ENCODE measurements at regions not wholly inside any gene's neighbourhood (a gene's known extent, or its start where the extent isn't known, plus 50 kb on each side); places are given as distances from the start of the nearest gene placed in this dataset.

DNA sequence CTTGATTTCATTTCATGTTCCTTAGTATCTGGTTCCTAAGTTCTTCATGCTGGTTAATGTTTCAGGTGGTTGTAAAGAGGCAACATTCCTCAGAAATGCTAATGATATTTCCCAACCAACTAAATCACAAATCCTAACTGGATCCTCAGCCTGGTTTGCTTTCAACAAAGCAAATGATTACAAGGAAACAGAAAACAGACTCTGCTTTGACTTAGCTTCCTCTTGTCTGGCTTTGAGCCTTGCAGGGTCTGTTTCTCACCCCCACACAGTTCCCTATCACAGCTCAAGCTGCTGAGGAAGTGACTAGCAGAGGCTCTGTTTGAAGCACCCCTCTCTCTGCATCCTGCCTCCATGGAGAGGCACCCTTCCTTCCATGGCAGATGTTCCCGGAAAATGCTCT is 130.2 kb upstream of the CTTNBP2 start:
- ATAC-seq (ENCODE audit: insufficient read depth, low FRiP score) (no peak), DNase-seq (no peak)
- Histone ChIP-seq H3K9ac (ENCODE audit: insufficient read depth in 1 of 2, low read length in 2 of 2) (no peak overlapping the region), H3K4me1 (ENCODE audit: control insufficient read depth in 5 of 5, insufficient read depth in 5 of 5, low read length in 5 of 5) (peaks cover 0 to 12% (median 0%) of the 10 kb centered on the region in 5 donors), H3K36me3 (ENCODE audit: control insufficient read depth in 4 of 4, insufficient read depth in 4 of 4, low read length in 4 of 4) (no peaks in the 10 kb centered on the region), H3K27me3 (ENCODE audit: control insufficient read depth in 3 of 3, insufficient read depth in 3 of 3, low read length in 2 of 3) (no peaks in the 10 kb centered on the region), H3K27ac (ENCODE audit: low read depth in 1 of 2, low read length in 1 of 2) (no peak overlapping the region), H3K4me3 (no peak overlapping the region), H3K9me3 (ENCODE audit: control insufficient read depth in 4 of 4, insufficient read depth in 3 of 4, low read length in 3 of 4) (peaks cover 0 to 2% (median 0%) of the 10 kb centered on the region in 4 donors)
- WGBS, 2 donors, result 22 to 34% methylated on average over 1 of the region's 1 CpG
- TF ChIP-seq, protein P1, sequence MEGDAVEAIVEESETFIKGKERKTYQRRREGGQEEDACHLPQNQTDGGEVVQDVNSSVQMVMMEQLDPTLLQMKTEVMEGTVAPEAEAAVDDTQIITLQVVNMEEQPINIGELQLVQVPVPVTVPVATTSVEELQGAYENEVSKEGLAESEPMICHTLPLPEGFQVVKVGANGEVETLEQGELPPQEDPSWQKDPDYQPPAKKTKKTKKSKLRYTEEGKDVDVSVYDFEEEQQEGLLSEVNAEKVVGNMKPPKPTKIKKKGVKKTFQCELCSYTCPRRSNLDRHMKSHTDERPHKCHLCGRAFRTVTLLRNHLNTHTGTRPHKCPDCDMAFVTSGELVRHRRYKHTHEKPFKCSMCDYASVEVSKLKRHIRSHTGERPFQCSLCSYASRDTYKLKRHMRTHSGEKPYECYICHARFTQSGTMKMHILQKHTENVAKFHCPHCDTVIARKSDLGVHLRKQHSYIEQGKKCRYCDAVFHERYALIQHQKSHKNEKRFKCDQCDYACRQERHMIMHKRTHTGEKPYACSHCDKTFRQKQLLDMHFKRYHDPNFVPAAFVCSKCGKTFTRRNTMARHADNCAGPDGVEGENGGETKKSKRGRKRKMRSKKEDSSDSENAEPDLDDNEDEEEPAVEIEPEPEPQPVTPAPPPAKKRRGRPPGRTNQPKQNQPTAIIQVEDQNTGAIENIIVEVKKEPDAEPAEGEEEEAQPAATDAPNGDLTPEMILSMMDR (IDR thresholded peaks at IDR 0.05; ENCODE audit: control extremely low read depth, extremely low read depth), result no peak

DNA sequence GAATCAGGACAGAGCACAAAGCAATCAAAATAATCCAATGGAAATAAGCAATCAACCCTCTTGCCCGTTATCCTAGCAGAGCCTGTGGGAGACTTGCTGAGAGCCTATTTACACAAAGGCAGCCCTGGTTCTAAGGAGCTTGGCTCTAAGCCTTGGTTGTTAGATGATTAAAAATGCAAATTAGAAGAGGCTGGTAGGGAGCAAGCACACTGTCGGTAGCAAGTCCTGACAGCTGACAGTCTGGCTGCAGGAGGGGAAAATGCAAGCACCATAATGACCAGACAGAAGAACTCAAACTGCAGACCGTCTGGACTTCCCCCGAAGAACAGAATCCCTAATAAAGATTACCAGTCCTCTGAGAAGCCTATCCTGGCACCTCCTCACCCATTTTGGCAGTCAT is 131.8 kb upstream of the CTTNBP2 start:
- H3K4me3 ChIP-seq, result no peak overlapping the region
- 71 to 81% methylated on average over 4 of the region's 4 CpGs for WGBS, 2 donors
- TF ChIP-seq, protein P1 (IDR thresholded peaks at IDR 0.05; ENCODE audit: control extremely low read depth, extremely low read depth), result no peak
- H3K27me3 ChIP-seq (ENCODE audit: control insufficient read depth in 3 of 3, insufficient read depth in 3 of 3, low read length in 2 of 3), result no peaks in the 10 kb centered on the region
- no peak overlapping the region for H3K27ac ChIP-seq (ENCODE audit: low read depth in 1 of 2, low read length in 1 of 2)
- H3K9me3 ChIP-seq (ENCODE audit: control insufficient read depth in 4 of 4, insufficient read depth in 3 of 4, low read length in 3 of 4), result peaks cover 0 to 2% (median 0%) of the 10 kb centered on the region in 4 donors
- DNase-seq, result no peak
- no peaks in the 10 kb centered on the region for H3K4me1 ChIP-seq (ENCODE audit: control insufficient read depth in 5 of 5, insufficient read depth in 5 of 5, low read length in 5 of 5)
- no peak for ATAC-seq (ENCODE audit: insufficient read depth, low FRiP score)
- no peak overlapping the region for H3K9ac ChIP-seq (ENCODE audit: insufficient read depth in 1 of 2, low read length in 2 of 2)
- H3K36me3 ChIP-seq (ENCODE audit: control insufficient read depth in 4 of 4, insufficient read depth in 4 of 4, low read length in 4 of 4), result no peaks in the 10 kb centered on the region

DNA sequence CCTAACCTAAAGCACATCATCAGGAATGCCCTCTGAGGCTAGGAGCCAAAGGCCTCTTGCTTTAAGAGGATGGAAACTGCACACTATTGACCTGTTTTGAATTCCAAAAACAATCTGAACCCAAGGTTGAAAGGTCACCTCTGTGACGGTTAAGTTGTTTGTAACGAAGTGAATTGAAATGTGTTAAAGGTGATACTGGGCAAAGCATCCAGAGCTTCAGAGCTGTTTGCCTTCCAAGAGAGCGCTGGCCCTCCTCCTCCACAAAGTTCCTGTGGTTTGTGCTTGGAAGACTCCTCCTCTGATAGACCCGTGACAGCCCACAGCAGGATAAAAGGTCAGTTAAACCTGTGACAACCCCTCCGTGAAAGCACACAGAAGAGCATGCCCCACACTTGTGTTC is 133.7 kb upstream of the CTTNBP2 start:
- no peak for ATAC-seq (ENCODE audit: insufficient read depth, low FRiP score)
- Histone ChIP-seq H3K36me3 (ENCODE audit: control insufficient read depth in 4 of 4, insufficient read depth in 4 of 4, low read length in 4 of 4) (no peaks in the 10 kb centered on the region), H3K9ac (ENCODE audit: insufficient read depth in 1 of 2, low read length in 2 of 2) (no peak overlapping the region), H3K27me3 (ENCODE audit: control insufficient read depth in 3 of 3, insufficient read depth in 3 of 3, low read length in 2 of 3) (no peaks in the 10 kb centered on the region), H3K4me1 (ENCODE audit: control insufficient read depth in 5 of 5, insufficient read depth in 5 of 5, low read length in 5 of 5) (no peaks in the 10 kb centered on the region), H3K9me3 (ENCODE audit: control insufficient read depth in 4 of 4, insufficient read depth in 3 of 4, low read length in 3 of 4) (no peaks in the 10 kb centered on the region), H3K4me3 (no peak overlapping the region), H3K27ac (ENCODE audit: low read depth in 1 of 2, low read length in 1 of 2) (no peak overlapping the region)
- TF ChIP-seq, protein P1 (IDR thresholded peaks at IDR 0.05; ENCODE audit: control extremely low read depth, extremely low read depth), result no peak
- no peak for DNase-seq
- WGBS, 2 donors, result 72 to 83% methylated on average over 5 of the region's 5 CpGs

DNA sequence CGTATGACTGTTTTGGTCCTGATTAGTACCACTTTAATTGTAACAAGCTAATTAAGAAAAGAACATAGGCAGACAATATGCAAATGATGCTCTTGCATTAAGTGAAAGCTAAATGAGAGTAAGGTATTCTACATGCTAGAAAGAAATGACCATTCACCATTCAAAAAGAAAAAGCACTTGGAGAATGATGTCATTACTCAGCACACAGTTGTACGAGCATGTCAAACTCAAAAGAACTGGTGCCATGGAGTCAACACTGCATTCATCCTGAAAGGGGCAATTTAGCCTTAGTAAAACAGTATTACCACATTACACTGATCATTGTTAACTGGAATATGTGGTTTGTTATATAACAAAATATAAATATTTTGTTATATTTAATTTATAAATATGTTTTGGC is 136.2 kb upstream of the CTTNBP2 start:
- DNase-seq (no peak), ATAC-seq (ENCODE audit: insufficient read depth, low FRiP score) (no peak)
- no peak overlapping the region for H3K27ac ChIP-seq (ENCODE audit: low read depth in 1 of 2, low read length in 1 of 2)
- TF ChIP-seq, protein P1 (IDR thresholded peaks at IDR 0.05; ENCODE audit: control extremely low read depth, extremely low read depth), result no peak
- no peaks in the 10 kb centered on the region for H3K9me3 ChIP-seq (ENCODE audit: control insufficient read depth in 4 of 4, insufficient read depth in 3 of 4, low read length in 3 of 4)
- WGBS, 2 donors, result 90 to 91% methylated on average over 2 of the region's 2 CpGs
- no peaks in the 10 kb centered on the region for H3K27me3 ChIP-seq (ENCODE audit: control insufficient read depth in 3 of 3, insufficient read depth in 3 of 3, low read length in 2 of 3)
- H3K4me1 ChIP-seq (ENCODE audit: control insufficient read depth in 5 of 5, insufficient read depth in 5 of 5, low read length in 5 of 5), result no peaks in the 10 kb centered on the region
- no peak overlapping the region for H3K9ac ChIP-seq (ENCODE audit: insufficient read depth in 1 of 2, low read length in 2 of 2)
- H3K36me3 ChIP-seq (ENCODE audit: control insufficient read depth in 4 of 4, insufficient read depth in 4 of 4, low read length in 4 of 4), result no peaks in the 10 kb centered on the region
- H3K4me3 ChIP-seq, result no peak overlapping the region

Data from lung (tissue), 11 donors.